ENCODE measurements at regions not wholly inside any gene's neighbourhood (a gene's known extent, or its start where the extent isn't known, plus 50 kb on each side); places are given as distances from the start of the nearest gene placed in this dataset.

DNA sequence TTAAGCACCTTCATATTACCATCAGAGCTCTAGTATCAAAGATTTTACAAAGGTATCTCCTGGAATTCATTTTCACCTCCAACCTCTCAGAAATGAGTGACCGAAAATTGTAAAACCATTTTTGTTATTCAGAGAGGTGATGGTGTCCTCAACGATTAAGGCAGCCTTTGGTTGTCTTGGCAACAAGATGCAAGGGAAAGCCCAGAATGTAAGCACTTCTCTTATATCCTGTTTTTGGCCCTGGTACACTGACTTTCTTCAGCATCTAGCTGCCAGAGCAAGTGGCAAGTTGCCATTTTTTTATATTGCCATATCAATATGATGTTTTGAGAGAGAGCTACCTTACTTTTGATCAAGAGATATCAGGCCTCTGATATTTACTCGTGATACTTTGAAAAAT lies 384.9 kb upstream of the NECTIN3 start:
- TF ChIP-seq CTCF (IDR thresholded peaks at IDR 0.05; ENCODE audit: low read depth, low read length, missing input control) (no peak), MAX (IDR thresholded peaks at IDR 0.05) (no peak)
